OCI-LY1 (cell line): ENCODE measurements at regions not wholly inside any gene's neighbourhood (a gene's known extent, or its start where the extent isn't known, plus 50 kb on each side); places are given as distances from the start of the nearest gene placed in this dataset.

ENCODE experiments used
- H2AFZ ChIP-seq: fragments of 200-600 bp; sonication (generic), shearing (Covaris generic); 2 replicates; pipeline ENCODE4 v1.6.0; 2014; ENCODE audit warnings: antibody characterized with exemption, mild to moderate bottlenecking, low read length
- H3F3A ChIP-seq: fragments of 200-600 bp; sonication (generic), shearing (Covaris generic); 2 replicates; pipeline ENCODE4 v1.6.0; 2014; ENCODE audit warnings: mild to moderate bottlenecking, antibody characterized with exemption, low read length, moderate library complexity; ENCODE audit not compliant: insufficient read depth
- H3K27ac ChIP-seq: fragments of 200-600 bp; sonication (generic); 2 replicates; pipeline ENCODE4 v1.5.1; 2014; ENCODE audit warnings: low read length, mixed run types, mild to moderate bottlenecking, low read depth; ENCODE audit not compliant: poor library complexity, severe bottlenecking
- H3K27me3 ChIP-seq: fragments of 200-600 bp; sonication (generic); 2 replicates; pipeline ENCODE4 v1.6.0; 2014; ENCODE audit warnings: antibody characterized with exemption, mild to moderate bottlenecking, low read length, moderate library complexity; ENCODE audit not compliant: insufficient read depth
- H3K36me3 ChIP-seq: fragments of 200-600 bp; sonication (generic); 2 replicates; pipeline ENCODE4 v1.6.1; 2014; ENCODE audit warnings: mild to moderate bottlenecking, antibody characterized with exemption, low read length, moderate library complexity, mixed read lengths; ENCODE audit not compliant: insufficient read depth
- H3K4me1 ChIP-seq: fragments of 200-600 bp; sonication (generic); 2 replicates; pipeline ENCODE4 v1.5.1; 2014; ENCODE audit warnings: mild to moderate bottlenecking, low read length, moderate library complexity; ENCODE audit not compliant: insufficient read depth, severe bottlenecking
- H3K4me2 ChIP-seq: fragments of 200-600 bp; sonication (generic), shearing (Covaris generic); 2 replicates; pipeline ENCODE4 v1.6.1; 2014; ENCODE audit warnings: low read length
- H3K4me3 ChIP-seq: fragments of 200-600 bp; sonication (generic); 2 replicates; pipeline ENCODE4 v1.5.1; 2014; ENCODE audit warnings: low read length, low read depth, mild to moderate bottlenecking, mixed read lengths; ENCODE audit not compliant: poor library complexity, severe bottlenecking
- H3K79me2 ChIP-seq: fragments of 200-600 bp; shearing (Covaris generic); 2 replicates; pipeline ENCODE4 v1.6.1; 2016; ENCODE audit warnings: mixed run types, low read length, mixed read lengths; ENCODE audit not compliant: insufficient read depth
- H3K9ac ChIP-seq: fragments of 200-600 bp; sonication (generic), shearing (Covaris generic); 2 replicates; pipeline ENCODE4 v1.6.1; 2014; ENCODE audit warnings: mild to moderate bottlenecking, low read length, mixed read lengths
- H3K9me2 ChIP-seq: fragments of 200-600 bp; sonication (generic), shearing (Covaris generic); 2 replicates; pipeline ENCODE4 v1.6.1; 2014; ENCODE audit warnings: low read depth, mild to moderate bottlenecking, low read length, mixed read lengths
- H3K9me3 ChIP-seq: fragments of 200-600 bp; shearing (Covaris generic); 2 replicates; pipeline ENCODE4 v1.6.1; 2014; ENCODE audit warnings: low read length, mixed read lengths
- H4K20me1 ChIP-seq: fragments of 200-600 bp; sonication (generic), shearing (Covaris generic); 2 replicates; pipeline ENCODE4 v1.6.0; 2016; ENCODE audit warnings: mild to moderate bottlenecking, low read length; ENCODE audit not compliant: insufficient read depth
- CTCF ChIP-seq: fragments of 200-600 bp; sonication (generic), shearing (Covaris generic); IDR thresholded peaks from 2 replicates; pipeline ENCODE4 v1.5.1; 2017; ENCODE audit warnings: mild to moderate bottlenecking, antibody characterized with exemption, low read length, moderate library complexity, mixed read lengths
- EZH2 ChIP-seq: fragments of 200-600 bp; sonication (generic), shearing (Covaris generic); IDR thresholded peaks from 2 replicates; pipeline ENCODE4 v1.8.0; 2017; ENCODE audit warnings: borderline replicate concordance, mixed run types, mild to moderate bottlenecking, antibody characterized with exemption, low read length, moderate library complexity, mixed read lengths

- Histone ChIP-seq H3K4me1 (no peaks in the 10 kb centered on the region), H3K9me2 (no peaks in the 10 kb centered on the region), H3K4me2 (no peak overlapping the region), H3K27me3 (no peaks in the 10 kb centered on the region), H3K79me2 (no peaks in the 10 kb centered on the region), H3K9ac (no peak overlapping the region), H3K4me3 (no peak overlapping the region), H3F3A (no peaks in the 10 kb centered on the region), H3K36me3 (no peaks in the 10 kb centered on the region), H4K20me1 (no peaks in the 10 kb centered on the region), H2AFZ (no peak overlapping the region), H3K27ac (no peak overlapping the region), H3K9me3 (no peaks in the 10 kb centered on the region)
- TF ChIP-seq EZH2 (no peak), CTCF (no peak)
Observed at GRCh38 chr1:100616121-100616621, 78.2 kb downstream of the GPR88 start.

- Histone ChIP-seq H2AFZ (no peak overlapping the region), H3K36me3 (no peaks in the 10 kb centered on the region), H4K20me1 (no peaks in the 10 kb centered on the region), H3K4me2 (no peak overlapping the region), H3K9ac (no peak overlapping the region), H3K27me3 (no peaks in the 10 kb centered on the region), H3K79me2 (no peaks in the 10 kb centered on the region), H3K27ac (no peak overlapping the region), H3K4me1 (no peaks in the 10 kb centered on the region), H3F3A (no peaks in the 10 kb centered on the region), H3K4me3 (no peak overlapping the region), H3K9me2 (no peaks in the 10 kb centered on the region), H3K9me3 (no peaks in the 10 kb centered on the region)
- TF ChIP-seq EZH2, result no peak
- TF ChIP-seq CTCF, result no peak
Observed at GRCh38 chr1:100622037-100622436, 84.1 kb downstream of the GPR88 start.

- no peaks in the 10 kb centered on the region for H3K36me3 ChIP-seq
- no peaks in the 10 kb centered on the region for H3K4me1 ChIP-seq
- H3K4me2 ChIP-seq, result no peak overlapping the region
- no peak overlapping the region for H3K27ac ChIP-seq
- H3K9me2 ChIP-seq, result no peaks in the 10 kb centered on the region
- no peaks in the 10 kb centered on the region for H3F3A ChIP-seq
- H3K79me2 ChIP-seq, result no peaks in the 10 kb centered on the region
- H3K27me3 ChIP-seq, result 0 out of 2 replicates have a peak, but pooled peaks cover 3% of the 10 kb centered on the region
- TF ChIP-seq CTCF (no peak), EZH2 (no peak)
- no peaks in the 10 kb centered on the region for H4K20me1 ChIP-seq
- H3K9ac ChIP-seq, result no peak overlapping the region
- H3K4me3 ChIP-seq, result no peak overlapping the region
- H2AFZ ChIP-seq, result no peak overlapping the region
- no peaks in the 10 kb centered on the region for H3K9me3 ChIP-seq
Observed at GRCh38 chr1:100622506-100622905, 84.6 kb downstream of the GPR88 start.
